ENCODE measurements at regions not wholly inside any gene's neighbourhood (a gene's known extent, or its start where the extent isn't known, plus 50 kb on each side); places are given as distances from the start of the nearest gene placed in this dataset.
A peak's percentile ranks its signal among the peaks of the same experiment; 100 is the strongest.

- H2AFZ ChIP-seq (ENCODE audit: low read length) = no peak overlapping the region
- H3K4me2 ChIP-seq (ENCODE audit: extremely low read depth, insufficient read depth, low read length) = no peak overlapping the region
- H4K20me1 ChIP-seq (ENCODE audit: control insufficient read depth, extremely low read depth, insufficient read depth, low read length) = no peaks in the 10 kb centered on the region
- no peak for DNase-seq (ENCODE audit: low read depth in 2 of 2)
- H3K9ac ChIP-seq (ENCODE audit: insufficient read depth, low read length) = no peak overlapping the region
- no peak overlapping the region for H3K4me3 ChIP-seq (replicated peaks in 1 of 4; ENCODE audit: control extremely low read depth in 1 of 4, insufficient read depth in 1 of 4, low read depth in 3 of 4, low read length in 4 of 4)
- no peaks in the 10 kb centered on the region for H3K79me2 ChIP-seq (ENCODE audit: control insufficient read depth, insufficient read depth, low read length)
- H3K36me3 ChIP-seq (ENCODE audit: control insufficient read depth, insufficient read depth, low read length) = no peaks in the 10 kb centered on the region
- H3K27me3 ChIP-seq (ENCODE audit: control insufficient read depth, insufficient read depth, low read length) = no peaks in the 10 kb centered on the region
- no peaks in the 10 kb centered on the region for H3K9me3 ChIP-seq (ENCODE audit: control insufficient read depth, insufficient read depth, low read depth, low read length)
- TF ChIP-seq EZH2 (IDR thresholded peaks at IDR 0.05; ENCODE audit: low read length, missing control alignments) (no peak), CTCF (conservative IDR thresholded peaks at IDR 0.05 in 1 of 2, IDR thresholded peaks at IDR 0.05 in 1 of 2; ENCODE audit: low read depth in 1 of 2, low read length in 2 of 2) (no peak)
- H3K27ac ChIP-seq (ENCODE audit: insufficient read depth, low read length) = no peak overlapping the region
- peaks cover 8% of the 10 kb centered on the region for H3K4me1 ChIP-seq (ENCODE audit: control insufficient read depth, extremely low read depth, insufficient read depth, low read length)
Observed at GRCh38 chr18:73693091-73693490, 454.5 kb downstream of the FBXO15 start.

GRCh38 chr18:73691624-73692023, 456.0 kb downstream of the FBXO15 start:
- no peak overlapping the region for H3K4me2 ChIP-seq (ENCODE audit: extremely low read depth, insufficient read depth, low read length)
- peak overlapping the region; percentile 27 for H2AFZ ChIP-seq (ENCODE audit: low read length)
- no peaks in the 10 kb centered on the region for H3K9me3 ChIP-seq (ENCODE audit: control insufficient read depth, insufficient read depth, low read depth, low read length)
- H3K79me2 ChIP-seq (ENCODE audit: control insufficient read depth, insufficient read depth, low read length) = peaks cover 3% of the 10 kb centered on the region
- no peak for DNase-seq (ENCODE audit: low read depth in 2 of 2)
- peaks cover 8% of the 10 kb centered on the region for H3K4me1 ChIP-seq (ENCODE audit: control insufficient read depth, extremely low read depth, insufficient read depth, low read length)
- H3K27ac ChIP-seq (ENCODE audit: insufficient read depth, low read length) = peak overlapping the region; percentile 92
- no peak overlapping the region for H3K4me3 ChIP-seq (replicated peaks in 1 of 4; ENCODE audit: control extremely low read depth in 1 of 4, insufficient read depth in 1 of 4, low read depth in 3 of 4, low read length in 4 of 4)
- H4K20me1 ChIP-seq (ENCODE audit: control insufficient read depth, extremely low read depth, insufficient read depth, low read length) = no peaks in the 10 kb centered on the region
- H3K27me3 ChIP-seq (ENCODE audit: control insufficient read depth, insufficient read depth, low read length) = no peaks in the 10 kb centered on the region
- H3K9ac ChIP-seq (ENCODE audit: insufficient read depth, low read length) = no peak overlapping the region
- H3K36me3 ChIP-seq (ENCODE audit: control insufficient read depth, insufficient read depth, low read length) = no peaks in the 10 kb centered on the region
- TF ChIP-seq EZH2 (IDR thresholded peaks at IDR 0.05; ENCODE audit: low read length, missing control alignments) (no peak), CTCF (conservative IDR thresholded peaks at IDR 0.05 in 1 of 2, IDR thresholded peaks at IDR 0.05 in 1 of 2; ENCODE audit: low read depth in 1 of 2, low read length in 2 of 2) (no peak)

GRCh38 chr18:73691118-73691517, 456.5 kb downstream of the FBXO15 start:
- no peak overlapping the region for H3K4me3 ChIP-seq (replicated peaks in 1 of 4; ENCODE audit: control extremely low read depth in 1 of 4, insufficient read depth in 1 of 4, low read depth in 3 of 4, low read length in 4 of 4)
- H3K27ac ChIP-seq (ENCODE audit: insufficient read depth, low read length) = peak overlapping the region; percentile 92
- peak; percentile 64 to 83 for DNase-seq (ENCODE audit: low read depth in 2 of 2)

More at GRCh38 chr18:73691118-73691517, 456.5 kb downstream of the FBXO15 start:
- H3K36me3 ChIP-seq (ENCODE audit: control insufficient read depth, insufficient read depth, low read length) = no peaks in the 10 kb centered on the region
- no peaks in the 10 kb centered on the region for H4K20me1 ChIP-seq (ENCODE audit: control insufficient read depth, extremely low read depth, insufficient read depth, low read length)
- no peak overlapping the region for H2AFZ ChIP-seq (ENCODE audit: low read length)
- TF ChIP-seq EZH2 (IDR thresholded peaks at IDR 0.05; ENCODE audit: low read length, missing control alignments) = no peak
- TF ChIP-seq CTCF (conservative IDR thresholded peaks at IDR 0.05 in 1 of 2, IDR thresholded peaks at IDR 0.05 in 1 of 2; ENCODE audit: low read depth in 1 of 2, low read length in 2 of 2) = no peak
- peaks cover 8% of the 10 kb centered on the region for H3K4me1 ChIP-seq (ENCODE audit: control insufficient read depth, extremely low read depth, insufficient read depth, low read length)
- H3K9ac ChIP-seq (ENCODE audit: insufficient read depth, low read length) = no peak overlapping the region
- H3K27me3 ChIP-seq (ENCODE audit: control insufficient read depth, insufficient read depth, low read length) = no peaks in the 10 kb centered on the region
- no peaks in the 10 kb centered on the region for H3K9me3 ChIP-seq (ENCODE audit: control insufficient read depth, insufficient read depth, low read depth, low read length)
- no peak overlapping the region for H3K4me2 ChIP-seq (ENCODE audit: extremely low read depth, insufficient read depth, low read length)
- peaks cover 3% of the 10 kb centered on the region for H3K79me2 ChIP-seq (ENCODE audit: control insufficient read depth, insufficient read depth, low read length)

Data from fibroblast of lung (primary cell).